ENCODE measurements at regions not wholly inside any gene's neighbourhood (a gene's known extent, or its start where the extent isn't known, plus 50 kb on each side); places are given as distances from the start of the nearest gene placed in this dataset.

DNA sequence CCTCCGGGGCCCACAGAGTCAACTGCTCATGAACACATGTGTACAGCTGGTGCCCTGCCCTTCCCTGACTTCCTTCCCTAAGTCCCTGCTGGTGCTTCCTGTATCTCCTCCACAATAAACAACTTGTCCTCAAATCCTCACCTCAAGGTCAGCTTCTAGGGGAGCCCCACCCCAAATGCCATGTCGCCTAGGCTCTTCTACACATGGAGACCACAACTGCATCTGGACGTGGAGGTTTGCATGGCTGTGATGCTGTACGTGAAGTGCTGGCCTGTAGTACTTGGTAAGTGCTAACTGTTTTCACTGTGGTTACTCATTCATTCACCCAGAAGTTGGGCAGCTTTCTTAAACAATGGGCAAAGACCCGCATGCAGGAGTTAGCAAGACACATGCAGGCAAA, 359.5 kb downstream of the SHANK2 start:
- TF ChIP-seq POLR2AphosphoS5 (IDR thresholded peaks at IDR 0.05; ENCODE audit: low read depth, low read length) (no peak), MAX (IDR thresholded peaks at IDR 0.05; ENCODE audit: low read depth) (no peak), FOXM1 (IDR thresholded peaks at IDR 0.05; ENCODE audit: low read depth) (no peak), CTCF (IDR thresholded peaks at IDR 0.05) (no peak), REST (IDR thresholded peaks at IDR 0.05; ENCODE audit: low read depth, low read length) (no peak), RAD21 (IDR thresholded peaks at IDR 0.05; ENCODE audit: low read length) (no peak), EP300 (IDR thresholded peaks at IDR 0.05; ENCODE audit: borderline replicate concordance in 1 of 2, low read depth in 1 of 2, low read length in 1 of 2) (no peak), USF1 (IDR thresholded peaks at IDR 0.05; ENCODE audit: borderline replicate concordance, low read depth) (no peak), JUND (IDR thresholded peaks at IDR 0.05) (no peak), YY1 (IDR thresholded peaks at IDR 0.05; ENCODE audit: low read depth) (no peak), GABPA (IDR thresholded peaks at IDR 0.05; ENCODE audit: low read depth) (no peak), SMC3 (IDR thresholded peaks at IDR 0.05; ENCODE audit: low read depth, low read length) (no peak), EZH2phosphoT487 (IDR thresholded peaks at IDR 0.05; ENCODE audit: borderline replicate concordance, low read depth) (no peak)

All from SK-N-SH (cell line).